ENCODE measurements at regions not wholly inside any gene's neighbourhood (a gene's known extent, or its start where the extent isn't known, plus 50 kb on each side); places are given as distances from the start of the nearest gene placed in this dataset.
"Not testable (repeated sequence)": the region's sequence is repeated elsewhere in the genome, so short reads cannot be mapped to it uniquely, and the experiment has no call there.

- H3K9me3 Mint-ChIP-seq: no peaks in the 10 kb centered on the region
- DNase-seq (ENCODE audit: low spot score): no peak
- no peak overlapping the region for H3K4me3 Mint-ChIP-seq
- no peaks in the 10 kb centered on the region for H3K4me1 Mint-ChIP-seq (ENCODE audit: low read depth)
- H3K36me3 Mint-ChIP-seq (ENCODE audit: low read depth): no peaks in the 10 kb centered on the region
- no peak overlapping the region for H3K27ac Mint-ChIP-seq
- intact Hi-C loops (cut with micrococcal nuclease): no loop called here
- H3K27me3 Mint-ChIP-seq (ENCODE audit: insufficient read depth): no peaks in the 10 kb centered on the region
Measured at GRCh38 chr11:134945993-134946392, 534.0 kb upstream of the B3GAT1 start.

- DNase-seq (ENCODE audit: low spot score): no peak
- Mint-ChIP-seq H3K4me3 (no peak overlapping the region), H3K27me3 (ENCODE audit: insufficient read depth) (no peaks in the 10 kb centered on the region), H3K27ac (no peak overlapping the region), H3K4me1 (ENCODE audit: low read depth) (no peaks in the 10 kb centered on the region), H3K9me3 (no peaks in the 10 kb centered on the region), H3K36me3 (ENCODE audit: low read depth) (no peaks in the 10 kb centered on the region)
- intact Hi-C loops (cut with micrococcal nuclease): no loop called here
Measured at GRCh38 chr11:134944986-134945385, 532.9 kb upstream of the B3GAT1 start.

GRCh38 chr11:134944131-134944530, 532.1 kb upstream of the B3GAT1 start:
- H3K9me3 Mint-ChIP-seq: no peaks in the 10 kb centered on the region

GRCh38 chr11:134943544-134943943, 531.5 kb upstream of the B3GAT1 start:
- DNase-seq (ENCODE audit: low spot score): no peak
- no peaks in the 10 kb centered on the region for H3K4me1 Mint-ChIP-seq (ENCODE audit: low read depth)
- no peak overlapping the region for H3K27ac Mint-ChIP-seq
- no peak overlapping the region for H3K4me3 Mint-ChIP-seq
- H3K36me3 Mint-ChIP-seq (ENCODE audit: low read depth): no peaks in the 10 kb centered on the region
- no peaks in the 10 kb centered on the region for H3K9me3 Mint-ChIP-seq
- intact Hi-C loops (cut with micrococcal nuclease): no loop called here
- peaks cover under 1% of the 10 kb centered on the region for H3K27me3 Mint-ChIP-seq (ENCODE audit: insufficient read depth)

More at GRCh38 chr11:134944131-134944530, 532.1 kb upstream of the B3GAT1 start:
- H3K4me1 Mint-ChIP-seq (ENCODE audit: low read depth): no peaks in the 10 kb centered on the region
- H3K36me3 Mint-ChIP-seq (ENCODE audit: low read depth): no peaks in the 10 kb centered on the region
- H3K27ac Mint-ChIP-seq: no peak overlapping the region
- H3K27me3 Mint-ChIP-seq (ENCODE audit: insufficient read depth): no peaks in the 10 kb centered on the region
- intact Hi-C loops (cut with micrococcal nuclease): no loop called here
- no peak overlapping the region for H3K4me3 Mint-ChIP-seq
- DNase-seq (ENCODE audit: low spot score): no peak

- Mint-ChIP-seq H3K4me3 (no peak overlapping the region), H3K27ac (no peak overlapping the region), H3K9me3 (no peaks in the 10 kb centered on the region), H3K36me3 (ENCODE audit: low read depth) (no peaks in the 10 kb centered on the region), H3K27me3 (ENCODE audit: insufficient read depth) (peaks cover 2% of the 10 kb centered on the region), H3K4me1 (ENCODE audit: low read depth) (no peaks in the 10 kb centered on the region)
- DNase-seq (ENCODE audit: low spot score): no peak
- intact Hi-C loops (cut with micrococcal nuclease): no loop called here
Measured at GRCh38 chr11:134942681-134943080, 530.6 kb upstream of the B3GAT1 start.

- intact Hi-C loops (cut with micrococcal nuclease); H3K4me3 Mint-ChIP-seq; H3K4me1 Mint-ChIP-seq (ENCODE audit: low read depth); DNase-seq (ENCODE audit: low spot score); H3K27ac Mint-ChIP-seq; H3K36me3 Mint-ChIP-seq (ENCODE audit: low read depth); H3K9me3 Mint-ChIP-seq; H3K27me3 Mint-ChIP-seq (ENCODE audit: insufficient read depth): not testable (repeated sequence)
Measured at GRCh38 chr11:134941936-134942600, 530.0 kb upstream of the B3GAT1 start.

GRCh38 chr11:134941326-134941725, 529.3 kb upstream of the B3GAT1 start:
- no peak overlapping the region for H3K4me3 Mint-ChIP-seq
- H3K27me3 Mint-ChIP-seq (ENCODE audit: insufficient read depth): peaks cover 2% of the 10 kb centered on the region
- H3K4me1 Mint-ChIP-seq (ENCODE audit: low read depth): no peaks in the 10 kb centered on the region
- no peak for DNase-seq (ENCODE audit: low spot score)
- intact Hi-C loops (cut with micrococcal nuclease): no loop called here
- H3K9me3 Mint-ChIP-seq: no peaks in the 10 kb centered on the region
- no peaks in the 10 kb centered on the region for H3K36me3 Mint-ChIP-seq (ENCODE audit: low read depth)
- no peak overlapping the region for H3K27ac Mint-ChIP-seq

GRCh38 chr11:134940441-134941126, 528.5 kb upstream of the B3GAT1 start:
- intact Hi-C loops (cut with micrococcal nuclease): no loop called here
- H3K9me3 Mint-ChIP-seq: no peaks in the 10 kb centered on the region
- no peaks in the 10 kb centered on the region for H3K4me1 Mint-ChIP-seq (ENCODE audit: low read depth)
- no peaks in the 10 kb centered on the region for H3K36me3 Mint-ChIP-seq (ENCODE audit: low read depth)
- no peak for DNase-seq (ENCODE audit: low spot score)
- no peak overlapping the region for H3K4me3 Mint-ChIP-seq
- H3K27me3 Mint-ChIP-seq (ENCODE audit: insufficient read depth): peaks cover 2% of the 10 kb centered on the region
- H3K27ac Mint-ChIP-seq: no peak overlapping the region

- Mint-ChIP-seq H3K4me1 (ENCODE audit: low read depth) (no peaks in the 10 kb centered on the region), H3K36me3 (ENCODE audit: low read depth) (no peaks in the 10 kb centered on the region), H3K4me3 (no peak overlapping the region), H3K9me3 (no peaks in the 10 kb centered on the region), H3K27me3 (ENCODE audit: insufficient read depth) (peaks cover 2% of the 10 kb centered on the region), H3K27ac (no peak overlapping the region)
- DNase-seq (ENCODE audit: low spot score): no peak
- intact Hi-C loops (cut with micrococcal nuclease): no loop called here
Measured at GRCh38 chr11:134939905-134940304, 527.9 kb upstream of the B3GAT1 start.

- Mint-ChIP-seq H3K27ac (no peak overlapping the region), H3K9me3 (no peaks in the 10 kb centered on the region), H3K27me3 (ENCODE audit: insufficient read depth) (peaks cover 2% of the 10 kb centered on the region), H3K36me3 (ENCODE audit: low read depth) (no peaks in the 10 kb centered on the region), H3K4me3 (no peak overlapping the region), H3K4me1 (ENCODE audit: low read depth) (no peaks in the 10 kb centered on the region)
- intact Hi-C loops (cut with micrococcal nuclease): no loop called here
- DNase-seq (ENCODE audit: low spot score): no peak
Measured at GRCh38 chr11:134939031-134939430, 527.0 kb upstream of the B3GAT1 start.

GRCh38 chr11:134938212-134938611, 526.2 kb upstream of the B3GAT1 start:
- H3K36me3 Mint-ChIP-seq (ENCODE audit: low read depth): no peaks in the 10 kb centered on the region
- intact Hi-C loops (cut with micrococcal nuclease): no loop called here
- no peak overlapping the region for H3K27ac Mint-ChIP-seq

GRCh38 chr11:134937193-134937592, 525.2 kb upstream of the B3GAT1 start:
- H3K27me3 Mint-ChIP-seq (ENCODE audit: insufficient read depth); H3K27ac Mint-ChIP-seq; H3K9me3 Mint-ChIP-seq; DNase-seq (ENCODE audit: low spot score); H3K4me3 Mint-ChIP-seq; intact Hi-C loops (cut with micrococcal nuclease); H3K36me3 Mint-ChIP-seq (ENCODE audit: low read depth); H3K4me1 Mint-ChIP-seq (ENCODE audit: low read depth): not testable (repeated sequence)

More at GRCh38 chr11:134938212-134938611, 526.2 kb upstream of the B3GAT1 start:
- no peak for DNase-seq (ENCODE audit: low spot score)
- Mint-ChIP-seq H3K4me3 (no peak overlapping the region), H3K27me3 (ENCODE audit: insufficient read depth) (peaks cover 2% of the 10 kb centered on the region), H3K4me1 (ENCODE audit: low read depth) (no peaks in the 10 kb centered on the region), H3K9me3 (no peaks in the 10 kb centered on the region)

GRCh38 chr11:134932761-134933160, 520.7 kb upstream of the B3GAT1 start:
- intact Hi-C loops (cut with micrococcal nuclease): no loop called here
- Mint-ChIP-seq H3K9me3 (peaks cover 1% of the 10 kb centered on the region), H3K36me3 (ENCODE audit: low read depth) (no peaks in the 10 kb centered on the region), H3K27ac (no peak overlapping the region), H3K27me3 (ENCODE audit: insufficient read depth) (peaks cover 2% of the 10 kb centered on the region), H3K4me1 (ENCODE audit: low read depth) (no peaks in the 10 kb centered on the region), H3K4me3 (no peak overlapping the region)
- DNase-seq (ENCODE audit: low spot score): no peak
